Renal pelvis (tissue), 1 donor: ENCODE measurements at regions not wholly inside any gene's neighbourhood (a gene's known extent, or its start where the extent isn't known, plus 50 kb on each side); places are given as distances from the start of the nearest gene placed in this dataset.

Source experiments
- DNase-seq: peaks from one replicate; pipeline ENCODE4 v3.0.0-alpha.2; 2013

DNA sequence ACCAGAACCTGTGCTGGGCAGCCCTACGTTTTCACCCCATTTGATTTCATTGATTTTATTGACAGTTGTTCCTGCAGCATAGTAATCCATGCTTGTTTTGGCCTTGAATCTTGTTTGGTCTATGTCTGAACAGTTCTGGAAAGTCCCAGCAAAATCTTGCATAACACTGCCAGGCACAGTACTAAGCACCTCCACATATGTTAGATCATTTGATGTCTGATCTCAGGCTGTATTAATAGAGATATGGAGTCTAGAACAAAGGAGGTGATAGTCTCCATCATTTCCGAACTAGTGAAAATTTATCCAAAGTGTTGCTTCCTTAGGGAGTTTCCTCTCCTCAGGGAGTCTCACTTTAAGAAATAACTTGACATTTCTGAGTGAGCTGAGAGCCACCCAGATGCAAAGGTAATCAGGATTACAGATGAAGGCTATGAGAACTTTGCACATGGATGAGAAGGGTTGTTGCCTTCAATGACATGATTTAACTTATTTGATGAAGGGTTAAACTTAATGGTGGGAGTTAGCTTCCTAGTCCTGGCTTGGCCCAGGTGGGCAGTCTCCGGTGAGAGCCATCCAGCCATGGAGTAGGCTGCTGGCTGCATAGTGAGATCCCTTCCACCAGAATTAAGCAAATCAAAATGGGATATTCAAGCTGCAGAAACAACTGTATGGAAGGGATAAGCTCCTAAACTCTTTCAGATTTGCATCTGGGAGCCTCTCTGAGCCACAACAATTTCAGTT, 173.8 kb upstream of the MVB12B start:
- DNase-seq, result no peak

DNA sequence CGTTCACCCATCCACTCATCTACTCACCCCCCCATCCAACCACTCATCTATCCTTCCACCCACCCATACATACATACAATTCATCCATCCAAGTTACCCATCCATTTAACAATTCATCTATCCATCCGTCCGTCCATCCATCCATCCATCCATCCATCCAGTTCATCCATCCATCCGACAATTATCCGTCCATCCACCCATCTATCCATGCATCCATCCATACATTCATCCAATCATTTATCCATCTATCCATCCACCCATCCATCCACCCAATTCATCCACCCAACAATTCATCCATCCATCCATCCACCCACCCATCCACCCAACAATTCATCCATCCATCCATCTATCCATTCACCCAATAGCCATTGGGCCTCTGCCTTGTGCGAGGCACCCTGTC, 173.2 kb upstream of the MVB12B start:
- DNase-seq, result no peak

DNA sequence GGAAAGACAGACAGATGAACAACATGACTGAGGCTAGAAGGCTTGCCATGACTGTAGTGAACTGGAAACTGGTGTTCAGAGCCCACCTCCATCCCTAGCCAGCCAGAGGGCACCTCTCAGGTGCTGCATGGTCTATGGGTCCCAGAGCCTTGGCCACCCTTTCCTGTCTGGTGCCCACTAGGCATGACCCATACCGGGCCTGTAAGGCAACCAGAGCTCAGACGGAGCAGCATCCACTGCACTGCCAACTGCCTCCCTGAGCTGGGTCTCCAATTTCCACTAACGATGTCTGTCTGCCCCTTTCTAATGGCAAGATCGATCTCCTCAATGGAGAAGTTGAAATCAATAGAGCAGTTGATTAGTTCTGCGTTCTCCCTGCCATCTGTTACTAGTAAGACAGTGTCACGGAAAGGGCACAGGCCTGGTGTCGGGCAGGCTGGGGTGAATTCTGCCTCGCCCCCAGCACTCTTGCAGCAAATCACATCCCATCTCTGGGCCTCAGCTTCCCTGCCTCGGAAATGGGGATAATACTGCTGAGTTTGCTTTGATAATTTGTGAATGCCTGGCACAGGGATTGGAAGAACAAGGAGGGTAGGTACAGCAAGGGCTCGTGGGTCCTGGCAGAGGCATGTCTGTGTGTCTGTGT, 172.3 kb upstream of the MVB12B start:
- DNase-seq, result no peak

DNA sequence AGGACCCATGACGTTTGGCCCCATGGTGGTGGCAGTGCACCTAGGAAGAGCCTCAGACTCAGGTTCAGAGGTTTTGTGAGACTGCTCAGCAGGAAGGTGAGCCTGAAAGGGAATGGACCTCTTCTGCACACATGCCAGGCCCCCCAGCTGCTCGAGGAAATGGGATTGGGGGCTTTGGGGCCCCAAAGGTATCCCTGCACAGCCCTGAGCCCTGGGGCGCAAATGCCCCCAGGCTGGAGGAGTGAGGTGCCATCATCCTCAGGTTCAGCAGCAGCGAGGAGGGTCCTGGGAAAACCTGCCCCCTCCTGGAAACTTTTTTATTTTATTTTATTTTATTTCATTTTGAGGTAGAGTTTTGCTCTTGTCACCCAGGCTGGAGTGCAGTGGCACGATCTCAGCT, 171.8 kb upstream of the MVB12B start:
- DNase-seq, result no peak

DNA sequence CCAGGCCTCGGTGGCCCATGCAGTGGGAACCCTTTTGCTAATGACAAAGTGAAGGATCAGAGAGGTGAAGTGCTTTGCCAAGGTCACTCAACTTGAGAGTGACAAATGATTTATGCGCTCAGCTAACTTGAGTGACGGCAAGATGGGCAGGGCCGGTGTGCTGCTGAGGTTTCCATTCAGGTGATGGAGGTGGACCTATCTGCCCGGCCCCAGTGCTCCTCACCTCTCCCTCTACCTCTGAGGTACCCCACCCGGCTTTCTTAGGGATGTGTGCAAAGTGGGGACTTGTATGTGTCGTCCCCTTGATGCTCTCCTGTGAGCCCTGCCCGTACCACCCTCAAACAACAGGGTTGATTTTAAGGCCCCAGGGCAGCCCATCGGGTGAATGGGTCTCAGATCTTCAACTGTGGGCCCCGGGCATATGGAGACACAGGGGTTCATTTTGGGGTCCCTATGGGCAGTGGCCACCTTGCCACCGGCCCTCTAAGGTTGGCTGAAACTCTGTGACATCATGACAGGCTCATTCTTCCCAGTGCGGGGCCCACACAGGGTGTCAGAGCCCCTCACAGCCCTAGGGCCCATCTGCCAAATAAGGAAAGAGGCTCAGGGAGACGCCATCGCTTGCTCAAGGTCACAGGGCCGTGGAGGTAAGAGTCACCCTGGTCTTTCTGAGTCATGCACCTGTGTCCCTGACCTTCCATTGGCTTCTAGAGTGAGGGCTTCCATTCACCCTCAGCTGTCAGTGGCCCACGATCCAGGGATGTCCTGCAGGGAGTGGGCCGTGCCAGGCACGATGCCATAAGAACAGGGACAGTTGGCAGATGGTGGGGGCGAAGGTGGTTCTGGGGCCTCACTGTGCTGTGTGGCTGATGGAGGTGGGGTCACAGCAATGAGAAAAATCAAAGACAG, 170.6 kb upstream of the MVB12B start:
- DNase-seq, result no peak

DNA sequence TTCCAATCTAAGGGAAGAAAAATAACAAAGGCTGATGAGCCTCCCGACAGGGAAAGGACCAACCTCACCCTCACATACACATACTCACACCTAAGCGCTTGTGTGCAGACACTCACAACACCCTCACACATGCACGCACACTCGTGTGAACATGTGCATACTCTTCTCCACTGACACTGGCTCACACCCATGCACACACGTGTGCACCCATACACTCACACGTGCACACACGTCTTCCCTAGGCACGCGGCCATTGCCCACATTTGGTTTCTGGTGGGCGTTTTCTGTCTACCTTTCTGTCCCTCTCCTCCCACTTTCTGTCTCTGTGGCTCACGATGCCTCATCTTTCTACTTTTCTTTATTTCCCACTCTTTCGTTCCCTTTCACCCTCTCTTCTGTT, 169.7 kb upstream of the MVB12B start:
- DNase-seq, result no peak

DNA sequence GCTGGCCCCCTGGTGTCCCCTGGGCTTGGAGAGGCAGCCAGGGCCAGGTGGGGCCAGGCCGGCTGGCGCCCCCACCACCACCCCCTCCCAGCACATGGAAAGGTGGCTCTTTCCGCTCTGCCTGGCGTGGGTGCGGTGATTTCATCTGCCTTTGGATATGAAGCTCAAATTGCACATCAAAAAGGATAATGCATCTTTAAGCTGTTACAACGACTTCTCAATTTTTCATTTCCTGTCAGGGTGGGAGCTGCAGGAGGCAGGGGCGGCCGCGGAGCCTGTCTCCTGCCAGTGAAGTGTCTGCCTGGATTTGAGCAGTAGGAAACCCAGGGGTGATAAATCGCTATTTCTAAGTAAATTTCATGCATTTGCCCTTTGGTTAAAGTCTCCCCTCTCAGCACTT, 169.2 kb upstream of the MVB12B start:
- DNase-seq, result no peak

DNA sequence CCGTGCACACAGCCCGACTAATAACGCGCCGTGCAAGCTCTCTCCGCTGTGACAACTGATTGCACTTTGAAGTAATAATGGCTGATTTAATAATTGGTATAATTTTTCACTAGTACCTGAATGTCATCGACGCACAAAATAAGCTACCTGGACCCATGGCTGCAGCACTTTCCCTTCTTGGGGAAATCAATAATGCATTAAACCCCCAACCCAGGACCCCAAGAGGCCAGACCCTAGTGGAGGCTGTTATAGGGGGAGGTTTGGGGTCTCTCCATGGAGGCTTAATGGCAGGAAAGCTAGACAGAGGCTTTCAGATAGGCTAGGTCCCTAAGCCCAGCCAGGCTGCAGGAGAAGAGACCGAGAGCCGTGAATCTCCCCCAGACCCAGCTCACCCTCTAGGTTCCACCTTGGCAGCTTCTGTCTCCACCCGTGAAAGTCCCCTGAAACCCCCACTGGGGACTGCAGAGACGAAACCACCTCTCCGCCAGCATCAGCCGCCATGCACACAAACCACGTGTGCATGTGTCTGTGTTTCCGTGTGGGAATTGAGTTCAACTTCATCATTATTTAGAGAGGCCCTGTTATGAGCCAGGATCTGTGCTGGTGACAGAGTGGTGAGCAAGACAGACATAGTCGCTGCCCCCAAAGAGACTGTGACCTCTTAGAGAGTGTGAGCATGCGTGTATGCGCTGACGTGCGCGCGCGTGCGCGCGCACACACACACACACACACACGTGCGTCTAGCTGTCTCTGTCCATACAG, 168.6 kb upstream of the MVB12B start:
- DNase-seq, result no peak

DNA sequence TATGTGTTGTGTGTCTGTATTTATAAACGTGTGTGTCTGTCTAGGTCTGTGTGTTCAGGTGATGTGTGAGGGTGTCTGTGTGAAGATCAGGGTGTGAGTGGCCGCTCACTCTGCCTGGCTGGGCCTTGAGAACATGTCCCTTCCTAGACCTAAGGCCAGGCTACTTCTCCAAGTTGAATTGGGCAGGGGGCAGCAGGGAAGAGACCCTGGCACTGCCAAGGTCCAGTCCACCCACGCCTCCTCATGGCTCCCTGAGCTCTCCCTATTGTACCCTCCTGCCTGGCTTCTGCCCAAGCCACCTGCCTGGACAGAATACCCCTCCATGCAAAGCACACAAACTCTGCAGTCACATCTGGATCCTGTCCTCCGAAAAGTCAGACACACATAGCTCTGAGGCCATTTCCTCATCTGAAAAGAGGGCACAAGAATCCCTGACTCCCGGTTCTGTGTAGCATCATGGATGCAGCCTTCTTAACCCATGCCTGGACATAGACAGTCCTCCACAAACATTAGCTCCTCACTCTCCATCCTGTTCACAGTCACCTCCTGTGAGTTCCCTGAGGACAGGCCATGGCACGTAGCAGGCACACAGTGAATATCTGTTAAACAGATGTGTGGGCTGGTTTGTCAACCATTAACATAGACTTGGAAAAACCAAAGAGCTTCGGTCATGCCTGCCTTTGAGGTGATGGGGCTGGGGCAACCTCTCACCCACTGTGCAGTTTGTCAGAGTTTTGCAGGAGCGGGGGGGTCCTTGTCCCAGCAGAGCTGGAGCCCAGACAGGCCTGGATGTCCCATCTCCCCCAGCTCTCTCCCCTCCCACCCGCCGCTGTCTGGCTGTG, 167.8 kb upstream of the MVB12B start:
- DNase-seq, result no peak

DNA sequence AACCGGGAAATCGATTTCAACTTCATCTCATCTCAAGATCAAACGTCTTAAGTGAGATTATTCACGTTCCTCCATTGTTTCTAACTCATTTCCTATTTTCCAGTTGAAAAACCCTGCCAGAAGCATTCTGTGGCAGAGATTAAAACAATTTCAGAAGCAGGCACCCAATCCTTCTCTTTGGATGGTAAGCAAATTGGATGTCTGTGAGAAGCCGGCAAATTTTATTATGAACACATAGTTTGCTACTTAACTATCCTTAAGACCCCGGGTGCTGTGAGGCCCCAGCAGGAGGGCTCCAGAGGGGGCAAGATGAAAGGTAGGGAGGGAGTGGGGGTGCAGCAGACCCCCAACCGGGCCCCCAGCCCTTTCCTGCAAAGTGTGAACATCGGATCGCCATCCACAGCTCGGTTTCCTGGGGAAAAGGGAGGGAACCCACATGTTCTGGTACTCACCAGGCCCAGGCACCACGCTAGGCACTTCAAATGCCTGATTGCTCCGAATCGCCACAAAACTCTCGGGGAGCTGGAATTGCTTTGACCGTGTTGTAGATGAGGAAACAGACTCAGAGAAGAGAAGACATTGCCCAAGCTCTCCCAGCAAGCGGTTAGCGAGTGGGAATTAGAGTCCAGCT, 167.1 kb upstream of the MVB12B start:
- DNase-seq, result no peak

DNA sequence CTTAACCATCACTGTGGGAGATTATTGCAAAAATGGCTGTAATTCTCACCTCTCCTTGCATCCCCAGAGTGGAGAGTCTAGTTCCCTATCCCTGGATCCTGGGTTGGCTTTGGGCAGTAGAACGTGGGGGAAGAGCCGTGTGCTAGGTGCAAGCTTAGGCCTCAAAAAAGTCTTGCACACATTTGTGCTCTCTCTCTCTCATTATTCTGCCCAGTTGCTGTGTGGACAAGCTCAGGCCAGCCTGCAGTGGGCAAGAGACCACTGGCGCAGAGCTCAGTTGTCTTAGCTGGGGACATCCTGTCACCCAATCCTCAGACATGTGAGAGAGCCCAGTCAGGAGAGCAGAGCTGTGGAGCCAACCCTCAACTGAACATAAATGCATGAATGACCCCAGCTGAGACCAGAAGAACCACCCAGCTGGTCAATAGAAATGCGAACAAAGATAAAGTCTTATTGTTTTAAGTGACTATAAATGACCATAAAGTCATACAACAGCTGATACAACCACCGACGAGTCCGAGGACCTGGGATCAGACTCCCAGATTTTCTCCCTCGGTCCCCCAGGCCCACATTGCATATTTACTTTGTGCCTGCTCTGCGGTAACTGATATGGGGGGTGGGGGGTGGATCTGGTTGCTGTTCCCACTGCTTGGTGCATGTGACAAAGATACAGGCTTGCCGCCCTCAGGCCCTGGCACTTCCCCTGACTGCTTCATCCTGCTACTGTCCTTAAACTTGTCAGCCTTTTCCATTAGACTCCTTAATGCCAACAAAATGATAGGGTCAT, 166.4 kb upstream of the MVB12B start:
- DNase-seq, result no peak

DNA sequence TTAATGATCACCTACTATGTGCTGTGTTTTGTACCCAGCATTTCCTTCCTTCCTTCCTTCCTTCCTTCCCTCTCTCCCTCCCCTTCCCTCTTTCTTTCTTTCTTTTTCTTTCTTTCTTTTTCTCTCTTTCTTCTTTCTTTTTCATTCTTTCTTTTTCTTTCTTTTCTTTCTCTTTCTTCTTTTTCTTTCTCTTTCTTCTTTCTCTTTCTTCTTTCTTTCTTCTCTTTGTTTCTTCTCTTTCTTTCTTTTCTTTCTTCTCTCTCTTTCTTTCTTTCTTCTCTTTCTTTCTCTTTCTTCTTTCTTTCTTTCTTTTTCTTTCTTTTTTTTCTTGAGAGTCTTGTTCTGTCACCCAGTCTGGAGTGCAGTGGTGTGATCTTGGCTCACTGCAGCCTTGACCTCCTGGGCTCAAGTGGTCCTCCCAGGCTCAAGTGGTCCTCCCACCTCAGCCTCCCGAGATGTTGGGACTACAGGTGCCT, 165.7 kb upstream of the MVB12B start:
- no peak for DNase-seq

DNA sequence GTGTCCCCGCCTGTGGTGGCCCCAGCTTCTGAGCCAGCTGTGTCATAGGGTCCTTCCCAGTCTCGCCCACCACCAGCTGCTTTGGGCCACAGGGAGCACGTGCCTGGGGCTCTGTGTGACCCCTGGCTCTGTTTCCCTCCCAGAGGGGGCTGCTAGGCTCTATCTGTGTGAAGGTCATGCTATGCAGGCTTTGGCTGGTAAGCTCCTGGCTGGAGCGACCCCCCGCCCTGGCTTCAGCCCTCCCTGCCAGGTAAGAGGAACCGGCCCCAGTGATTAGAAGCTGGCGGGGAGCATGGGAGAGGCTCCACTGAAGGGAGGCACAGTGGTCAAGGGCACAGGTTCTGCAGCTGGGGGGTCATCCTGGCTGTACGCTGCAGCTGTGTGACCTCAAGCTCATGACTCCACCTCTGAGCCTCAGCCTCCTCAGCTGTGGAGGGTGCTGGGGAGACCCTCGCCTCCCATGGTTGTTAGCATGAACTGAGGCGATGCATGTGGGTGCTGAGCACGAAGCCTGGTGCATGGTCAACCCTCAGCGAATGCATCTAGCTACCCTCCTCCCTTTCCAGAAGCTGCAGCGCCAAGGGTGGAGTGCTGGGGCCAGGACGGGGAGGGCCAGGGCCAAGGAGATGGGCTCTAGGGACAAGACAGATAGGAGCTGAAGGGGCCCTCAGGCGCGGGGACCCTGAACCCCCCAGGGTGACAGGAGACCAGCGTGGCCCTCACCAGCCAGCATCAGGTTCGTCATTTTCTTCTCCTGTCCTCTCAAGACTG, 163.8 kb upstream of the MVB12B start:
- DNase-seq, result no peak

DNA sequence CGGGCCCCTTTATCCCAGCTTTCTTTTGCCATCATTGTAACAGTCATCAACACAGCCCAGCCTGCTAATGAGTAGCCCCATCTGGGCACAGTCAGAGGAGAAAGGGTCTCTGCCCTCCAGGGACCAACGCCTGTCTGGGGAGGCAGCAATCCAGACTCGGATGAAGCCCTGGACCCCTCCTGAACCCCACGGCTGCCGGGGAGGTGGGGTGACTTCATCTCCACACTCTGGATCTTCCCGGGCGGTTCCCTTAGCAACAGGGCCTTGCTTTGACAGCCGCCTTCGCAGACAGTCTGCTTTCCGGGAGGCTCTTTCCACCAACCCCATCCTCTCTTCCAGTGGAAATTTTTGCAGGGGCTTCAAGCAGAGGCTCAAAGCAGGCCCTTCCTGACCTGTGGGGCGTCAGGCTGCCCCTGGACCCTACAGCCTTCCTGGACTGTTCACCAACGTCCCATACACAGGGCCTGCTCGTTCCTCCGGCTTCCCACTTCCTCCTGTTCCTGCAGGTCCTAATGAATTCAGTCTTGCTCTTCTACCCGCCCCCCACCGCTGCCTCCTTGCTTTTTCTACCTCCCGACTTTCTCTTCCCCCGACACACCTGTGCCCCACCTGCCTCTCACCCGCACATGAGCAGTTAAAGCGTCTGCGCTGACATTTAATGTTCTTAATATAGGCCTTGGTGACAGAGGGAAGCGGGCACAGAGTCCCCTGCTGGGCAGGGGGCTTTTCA, 161.7 kb upstream of the MVB12B start:
- no peak for DNase-seq

DNA sequence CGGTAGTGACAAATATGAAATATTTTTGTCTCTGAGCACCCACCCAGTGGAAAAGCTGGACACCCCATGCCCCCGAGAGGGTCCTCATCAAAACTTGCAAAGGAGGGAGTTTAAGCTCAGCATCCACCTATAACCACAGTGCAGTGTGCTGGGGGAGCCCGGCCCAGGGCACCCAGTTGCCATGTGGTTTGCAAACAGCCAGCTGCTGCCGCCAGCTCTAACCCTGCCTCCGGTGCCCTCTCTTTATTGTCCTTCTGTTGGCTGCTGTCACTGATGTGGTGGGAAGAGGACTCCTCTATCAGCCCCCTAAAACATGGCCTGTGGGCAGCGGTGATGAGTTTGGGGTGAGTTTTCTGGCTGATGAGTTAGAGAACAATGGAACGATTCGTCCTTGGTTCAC, 160.9 kb upstream of the MVB12B start:
- no peak for DNase-seq

DNA sequence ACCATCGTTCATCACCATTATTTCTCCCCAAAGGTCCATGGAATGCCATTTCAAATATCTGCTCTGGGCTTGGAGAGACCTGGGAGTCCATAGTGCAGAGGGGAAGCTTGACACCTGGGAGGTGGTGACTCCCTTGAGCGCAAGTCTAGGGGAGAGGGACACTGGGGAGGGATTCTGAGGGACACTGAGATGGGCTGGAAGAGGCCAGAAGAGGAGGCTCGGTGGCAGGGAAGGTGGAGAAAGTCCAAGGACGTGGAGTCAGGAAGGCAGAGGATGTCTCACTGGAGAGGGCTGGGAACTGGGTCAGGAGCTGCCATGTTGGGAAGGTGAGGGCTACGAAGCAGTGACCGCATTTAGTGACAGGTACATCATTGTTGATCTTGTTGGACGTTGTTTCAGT, 160.3 kb upstream of the MVB12B start:
- no peak for DNase-seq

DNA sequence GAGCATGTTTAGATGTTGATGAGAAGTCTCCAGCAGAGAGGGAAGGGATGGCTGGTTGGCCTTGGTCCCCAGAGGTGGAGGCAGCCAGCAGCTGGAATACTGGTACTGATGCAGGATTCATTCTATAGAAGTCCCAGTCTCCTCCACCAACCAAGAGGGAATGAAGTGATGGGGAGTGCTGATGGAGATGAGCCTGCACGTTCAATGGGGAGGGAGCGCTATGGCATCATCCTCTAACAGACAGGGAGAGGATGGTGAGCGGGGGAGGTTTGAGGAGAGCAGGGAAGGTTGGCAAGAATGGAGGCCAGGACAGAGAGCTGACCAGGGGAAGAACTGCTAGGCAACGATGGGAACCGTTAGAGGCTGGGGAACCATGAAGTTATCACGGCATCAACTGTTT, 159.8 kb upstream of the MVB12B start:
- no peak for DNase-seq

DNA sequence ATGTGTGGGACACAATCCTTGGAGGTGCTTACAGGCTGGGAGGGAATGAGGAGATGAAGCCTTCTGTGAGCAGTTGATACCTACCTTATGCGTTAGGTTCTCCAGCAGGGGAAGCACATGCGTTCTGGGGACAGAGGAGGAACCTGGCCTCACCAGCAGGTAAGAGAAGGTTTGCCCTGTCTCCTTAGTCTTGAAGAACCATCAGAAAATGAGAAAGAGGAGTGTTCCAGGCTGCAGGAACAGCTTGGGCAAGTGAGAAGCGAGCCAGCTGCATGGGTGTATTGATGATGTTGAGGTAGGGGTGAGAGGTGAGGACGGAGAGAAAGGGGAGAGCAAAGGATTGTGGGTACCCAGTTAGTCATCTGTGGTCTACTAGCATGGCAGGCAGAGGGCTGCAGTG, 156.9 kb upstream of the MVB12B start:
- DNase-seq, result no peak
